ENCODE measurements at regions not wholly inside any gene's neighbourhood (a gene's known extent, or its start where the extent isn't known, plus 50 kb on each side); places are given as distances from the start of the nearest gene placed in this dataset.
A peak's percentile ranks its signal among the peaks of the same experiment; 100 is the strongest.

DNA sequence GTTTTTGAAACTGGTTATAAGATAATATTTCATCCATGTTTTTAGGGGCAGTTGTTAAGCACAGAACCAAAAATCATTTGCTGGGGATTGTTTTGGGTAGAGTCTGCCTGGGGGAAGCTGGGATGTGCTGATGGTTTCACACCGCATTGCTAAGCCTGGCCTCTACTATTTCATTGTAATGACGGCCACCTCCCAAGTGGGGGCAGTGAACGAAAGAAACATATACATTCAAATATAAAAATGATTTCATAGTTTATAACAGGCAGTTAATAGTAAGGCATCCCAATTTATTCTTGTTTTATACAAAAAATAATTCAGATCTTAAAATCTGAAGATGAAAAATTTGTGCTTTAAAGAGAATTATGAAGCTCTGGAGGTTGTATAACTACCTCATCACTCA lies 750.8 kb downstream of the REEP3 start:
- TF ChIP-seq, protein P1, sequence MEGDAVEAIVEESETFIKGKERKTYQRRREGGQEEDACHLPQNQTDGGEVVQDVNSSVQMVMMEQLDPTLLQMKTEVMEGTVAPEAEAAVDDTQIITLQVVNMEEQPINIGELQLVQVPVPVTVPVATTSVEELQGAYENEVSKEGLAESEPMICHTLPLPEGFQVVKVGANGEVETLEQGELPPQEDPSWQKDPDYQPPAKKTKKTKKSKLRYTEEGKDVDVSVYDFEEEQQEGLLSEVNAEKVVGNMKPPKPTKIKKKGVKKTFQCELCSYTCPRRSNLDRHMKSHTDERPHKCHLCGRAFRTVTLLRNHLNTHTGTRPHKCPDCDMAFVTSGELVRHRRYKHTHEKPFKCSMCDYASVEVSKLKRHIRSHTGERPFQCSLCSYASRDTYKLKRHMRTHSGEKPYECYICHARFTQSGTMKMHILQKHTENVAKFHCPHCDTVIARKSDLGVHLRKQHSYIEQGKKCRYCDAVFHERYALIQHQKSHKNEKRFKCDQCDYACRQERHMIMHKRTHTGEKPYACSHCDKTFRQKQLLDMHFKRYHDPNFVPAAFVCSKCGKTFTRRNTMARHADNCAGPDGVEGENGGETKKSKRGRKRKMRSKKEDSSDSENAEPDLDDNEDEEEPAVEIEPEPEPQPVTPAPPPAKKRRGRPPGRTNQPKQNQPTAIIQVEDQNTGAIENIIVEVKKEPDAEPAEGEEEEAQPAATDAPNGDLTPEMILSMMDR (conservative IDR thresholded peaks at IDR 0.05; ENCODE audit: low read depth, low read length): peak; percentile 55
- TF ChIP-seq EZH2 (IDR thresholded peaks at IDR 0.05; ENCODE audit: borderline replicate concordance, low read depth, low read length, poor library complexity, severe bottlenecking): no peak

Data from A673 (cell line).